ENCODE measurements at regions not wholly inside any gene's neighbourhood (a gene's known extent, or its start where the extent isn't known, plus 50 kb on each side); places are given as distances from the start of the nearest gene placed in this dataset.

GRCh38 chr1:95437781-95438180 is 203.8 kb downstream of the RWDD3 start:
- TF ChIP-seq EP300 (IDR thresholded peaks at IDR 0.05; ENCODE audit: borderline replicate concordance in 1 of 2, low read depth in 2 of 2, low read length in 2 of 2): no peak
- TF ChIP-seq CEBPB (IDR thresholded peaks at IDR 0.05; ENCODE audit: low read depth, low read length): no peak
- no peak for TF ChIP-seq CTCF (IDR thresholded peaks at IDR 0.05; ENCODE audit: control extremely low read depth in 1 of 3, insufficient read depth in 1 of 3, low read depth in 1 of 3, low read length in 3 of 3)
- TF ChIP-seq RBBP5 (IDR thresholded peaks at IDR 0.05; ENCODE audit: borderline replicate concordance, low read depth, low read length): no peak
- no peak for TF ChIP-seq TEAD4 (IDR thresholded peaks at IDR 0.05; ENCODE audit: low read depth, low read length)
- no peak for TF ChIP-seq TAF1 (IDR thresholded peaks at IDR 0.05; ENCODE audit: low read depth, low read length)
- TF ChIP-seq CTBP2 (IDR thresholded peaks at IDR 0.05; ENCODE audit: borderline replicate concordance, insufficient read depth, insufficient read length, low read length): no peak
- CTCF ChIA-PET (ENCODE audit: partially characterized antibody): interaction anchor here (0.6 to 3.1 kb wide), 2 partner anchors 9 to 115 kb away, joined by 4 to 7 read pairs; no protein-coding TSS in a partner anchor
- no peak overlapping the region for H2AK5ac ChIP-seq (ENCODE audit: low read depth, low read length)
- no peak overlapping the region for H2BK20ac ChIP-seq (ENCODE audit: low read length)
- H3K9me3 ChIP-seq (ENCODE audit: insufficient read depth in 2 of 2, low read depth in 1 of 2, low read length in 1 of 2): no peaks in the 10 kb centered on the region
- H3K27ac ChIP-seq (ENCODE audit: low read depth, low read length): no peak overlapping the region
- H3K14ac ChIP-seq (ENCODE audit: insufficient read length): no peak overlapping the region
- WGBS, 2 experiments (ENCODE audit: extremely low coverage in 1 of 2, insufficient coverage in 1 of 2, insufficient read length in 1 of 2, insufficient replicate concordance in 2 of 2, low coverage in 1 of 2, low lambda C conversion rate in 2 of 2, missing lambda C conversion rate in 1 of 2): 71% methylated on average over 6 of the region's 6 CpGs; no CpG with 5 or more reads in 1 of the 2 experiments
- no peaks in the 10 kb centered on the region for H3K27me3 ChIP-seq (replicated peaks in 1 of 4; ENCODE audit: control insufficient read depth in 3 of 4, extremely low read depth in 1 of 4, insufficient read depth in 3 of 4, low read length in 3 of 4)
- no peak overlapping the region for H3K4me3 ChIP-seq (ENCODE audit: extremely low read depth in 1 of 4, insufficient read depth in 2 of 4, low read depth in 3 of 4, low read length in 4 of 4)
- no peak overlapping the region for H4K8ac ChIP-seq (ENCODE audit: extremely low read depth, insufficient read depth, low read length)
- no peak overlapping the region for H3K56ac ChIP-seq (replicated peaks; ENCODE audit: insufficient read length, low read depth, low read length)
- no peak overlapping the region for H4K5ac ChIP-seq (ENCODE audit: insufficient read length, low read depth, low read length)
- no peaks in the 10 kb centered on the region for H4K20me1 ChIP-seq (replicated peaks in 1 of 2; ENCODE audit: control insufficient read depth in 1 of 2, insufficient read depth in 2 of 2, low read length in 2 of 2)
- no peaks in the 10 kb centered on the region for H3K23me2 ChIP-seq (ENCODE audit: low read depth, low read length)
- no peak overlapping the region for H3K23ac ChIP-seq (ENCODE audit: insufficient read length)
- DNase-seq (ENCODE audit: low read depth in 1 of 2, low spot score in 2 of 2) (no peak), FAIRE-seq (no peak)
- H4K91ac ChIP-seq (replicated peaks; ENCODE audit: insufficient read length, low read length): no peak overlapping the region
- no peak overlapping the region for H3K9ac ChIP-seq (replicated peaks in 1 of 4; ENCODE audit: extremely low read depth in 1 of 4, low read depth in 3 of 4, low read length in 3 of 4)
- no peaks in the 10 kb centered on the region for H3K36me3 ChIP-seq (ENCODE audit: control insufficient read depth in 2 of 4, insufficient read depth in 4 of 4, low read length in 3 of 4)
- H3K79me2 ChIP-seq (ENCODE audit: control insufficient read depth in 1 of 2, insufficient read depth in 2 of 2, low read length in 2 of 2): no peaks in the 10 kb centered on the region
- 0 out of 2 replicates have a peak overlapping the region, but pooled peaks have one; percentile 9 for H3K18ac ChIP-seq (ENCODE audit: extremely low read depth, low read length)
- peaks cover 5 to 8% (median 7%) of the 10 kb centered on the region in 4 experiments; a peak in 6 of 7 replicates for H3K4me1 ChIP-seq (replicated peaks in 1 of 4; ENCODE audit: control insufficient read depth in 3 of 4, insufficient read depth in 4 of 4, low read length in 3 of 4)
- POLR2A ChIA-PET (ENCODE audit: partially characterized antibody): no interaction called here
- no peak overlapping the region for H3K4ac ChIP-seq (replicated peaks; ENCODE audit: insufficient read length, low read depth, low read length)
- H2BK120ac ChIP-seq (replicated peaks; ENCODE audit: low read depth, low read length): no peak overlapping the region
- no peak overlapping the region for H2BK12ac ChIP-seq (ENCODE audit: low read depth, low read length)
- H2BK5ac ChIP-seq (ENCODE audit: low read depth, low read length): no peak overlapping the region
- no peak overlapping the region for H2AFZ ChIP-seq (ENCODE audit: low read length)
- 0 out of 4 replicates have a peak overlapping the region, but pooled peaks of 1 of the 2 experiments have one; percentile 17 for H3K4me2 ChIP-seq (ENCODE audit: insufficient read depth in 1 of 2, low read depth in 2 of 2, low read length in 2 of 2)
- H3K79me1 ChIP-seq (ENCODE audit: low read depth, low read length): no peaks in the 10 kb centered on the region
- H2BK15ac ChIP-seq (ENCODE audit: low read length): no peak overlapping the region

Data from H1 (cell line).